ENCODE measurements at regions not wholly inside any gene's neighbourhood (a gene's known extent, or its start where the extent isn't known, plus 50 kb on each side); places are given as distances from the start of the nearest gene placed in this dataset.

- TF ChIP-seq POLR2A (IDR thresholded peaks at IDR 0.05) (no peak), CTCF (IDR thresholded peaks at IDR 0.05) (no peak)
These were observed 636.1 kb upstream of the C16orf82 start for GRCh38 chr16:26430618-26431017.

DNA sequence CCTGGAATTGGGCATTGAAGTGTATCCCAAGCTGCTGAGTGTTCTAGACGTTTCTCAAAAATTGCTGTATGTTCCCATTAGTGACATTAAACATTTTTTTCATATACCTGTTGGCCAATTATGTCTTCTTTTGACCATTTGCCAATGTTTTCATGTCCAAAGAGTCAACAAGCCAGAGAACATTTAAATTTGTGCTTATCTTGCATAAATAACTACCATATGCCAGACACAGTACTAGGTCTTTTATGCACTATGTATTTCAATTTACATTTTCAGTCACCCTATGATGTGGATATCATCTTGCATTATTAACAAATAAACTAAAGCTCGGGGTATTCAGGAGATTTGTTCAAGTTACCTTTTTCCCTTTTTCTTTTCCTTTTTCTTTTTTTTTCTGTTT, 632.9 kb upstream of the C16orf82 start:
- H3K9me3 ChIP-seq: peaks cover 0 to 21% (median 0%) of the 10 kb centered on the region in 12 donors
- no peak for DNase-seq
- TF ChIP-seq POLR2A (IDR thresholded peaks at IDR 0.05) (no peak), CTCF (IDR thresholded peaks at IDR 0.05) (no peak)
- no peak overlapping the region for H3K4me3 ChIP-seq
- intact Hi-C loops (cut with DNase I): no loop called here
- no peaks in the 10 kb centered on the region for H3K36me3 ChIP-seq
- H3K27me3 ChIP-seq: no peaks in the 10 kb centered on the region
- no peak overlapping the region for H3K27ac ChIP-seq
- no peak for ATAC-seq
- no peaks in the 10 kb centered on the region for H3K4me1 ChIP-seq
- WGBS, 4 donors: 52 to 65% (median 60%) methylated on average over 2 of the region's 2 CpGs

More at GRCh38 chr16:26430618-26431017, 636.1 kb upstream of the C16orf82 start:
- H3K4me1 ChIP-seq: no peaks in the 10 kb centered on the region
- H3K27me3 ChIP-seq: no peaks in the 10 kb centered on the region
- DNase-seq (no peak), ATAC-seq (no peak)
- peaks cover 0 to 14% (median 0%) of the 10 kb centered on the region in 12 donors for H3K9me3 ChIP-seq
- 82 to 87% (median 84%) methylated on average over 2 of the region's 2 CpGs for WGBS, 4 donors
- no peaks in the 10 kb centered on the region for H3K36me3 ChIP-seq
- intact Hi-C loops (cut with DNase I): no loop called here
- no peak overlapping the region for H3K27ac ChIP-seq
- H3K4me3 ChIP-seq: no peak overlapping the region

DNA sequence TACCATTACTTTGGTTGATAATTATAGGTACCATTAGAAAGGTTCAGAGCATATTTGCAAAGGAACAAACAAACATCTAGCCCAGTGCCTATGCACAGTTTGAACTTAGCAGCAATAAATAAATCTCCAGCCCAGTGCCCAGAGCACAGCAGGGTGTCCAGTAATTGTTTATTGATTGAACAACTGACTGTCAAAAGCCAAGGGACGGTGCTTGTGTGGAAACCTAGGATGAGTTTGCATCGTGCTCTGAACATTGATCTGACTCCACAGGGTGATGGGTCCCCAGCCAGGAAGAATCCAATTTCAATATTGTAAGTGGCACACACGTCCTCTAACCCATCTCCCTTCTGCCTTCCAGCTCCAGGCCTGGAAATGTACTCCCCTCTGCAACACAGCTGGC, 625.5 kb upstream of the C16orf82 start:
- TF ChIP-seq CTCF (IDR thresholded peaks at IDR 0.05): no peak
- no peak for TF ChIP-seq POLR2A (IDR thresholded peaks at IDR 0.05)
- intact Hi-C loops (cut with DNase I): no loop called here
- Histone ChIP-seq H3K9me3 (peaks cover 0 to 10% (median 0%) of the 10 kb centered on the region in 12 donors), H3K27me3 (no peaks in the 10 kb centered on the region), H3K4me1 (no peaks in the 10 kb centered on the region), H3K4me3 (no peak overlapping the region), H3K36me3 (no peaks in the 10 kb centered on the region), H3K27ac (no peak overlapping the region)
- no peak for DNase-seq
- ATAC-seq: no peak
- WGBS, 4 donors: 51 to 55% (median 52%) methylated on average over 3 of the region's 3 CpGs

DNA sequence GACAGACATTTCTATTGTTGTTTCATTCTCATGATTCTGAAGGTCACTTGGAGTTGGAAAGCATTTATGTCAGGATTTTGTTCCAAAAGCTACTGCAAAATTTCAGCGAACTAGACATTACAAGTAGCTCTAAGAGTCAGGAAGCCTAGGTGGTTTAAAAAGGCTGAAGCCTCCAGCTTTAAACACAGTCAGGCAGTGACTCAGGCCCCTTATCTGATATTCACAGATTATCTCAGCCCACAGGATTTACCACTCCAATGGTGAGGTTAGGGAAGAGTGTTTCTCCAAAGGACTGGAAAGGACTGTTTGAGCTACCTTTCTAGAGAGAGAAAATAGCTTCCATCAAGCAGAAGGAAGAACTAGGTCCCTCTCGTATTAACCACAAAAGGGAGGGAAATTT, 624.4 kb upstream of the C16orf82 start:
- Histone ChIP-seq H3K27me3 (no peaks in the 10 kb centered on the region), H3K9me3 (peaks cover 0 to 10% (median 0%) of the 10 kb centered on the region in 12 donors), H3K36me3 (no peaks in the 10 kb centered on the region), H3K4me1 (no peaks in the 10 kb centered on the region), H3K27ac (peak overlapping the region in 4 of 12 donors; percentile 6 to 65 (median 51)), H3K4me3 (no peak overlapping the region)
- ATAC-seq: no peak
- 56 to 74% (median 68%) methylated on average over 2 of the region's 2 CpGs for WGBS, 4 donors
- intact Hi-C loops (cut with DNase I): no loop called here
- no peak for DNase-seq
- TF ChIP-seq CTCF (IDR thresholded peaks at IDR 0.05) (no peak), POLR2A (IDR thresholded peaks at IDR 0.05) (no peak)

Measured in heart left ventricle (tissue), 16 donors.